CD4-positive, alpha-beta T cell treated with Interleukin-6 for 4 hours (primary cell): ENCODE measurements at regions not wholly inside any gene's neighbourhood (a gene's known extent, or its start where the extent isn't known, plus 50 kb on each side); places are given as distances from the start of the nearest gene placed in this dataset.
"Not testable (repeated sequence)": the region's sequence is repeated elsewhere in the genome, so short reads cannot be mapped to it uniquely, and the experiment has no call there.

ENCODE experiments used
- DNase-seq: peaks from one replicate; pipeline ENCODE4 v3.0.0-alpha.2; 2020; ENCODE audit warnings: mixed read lengths

DNA sequence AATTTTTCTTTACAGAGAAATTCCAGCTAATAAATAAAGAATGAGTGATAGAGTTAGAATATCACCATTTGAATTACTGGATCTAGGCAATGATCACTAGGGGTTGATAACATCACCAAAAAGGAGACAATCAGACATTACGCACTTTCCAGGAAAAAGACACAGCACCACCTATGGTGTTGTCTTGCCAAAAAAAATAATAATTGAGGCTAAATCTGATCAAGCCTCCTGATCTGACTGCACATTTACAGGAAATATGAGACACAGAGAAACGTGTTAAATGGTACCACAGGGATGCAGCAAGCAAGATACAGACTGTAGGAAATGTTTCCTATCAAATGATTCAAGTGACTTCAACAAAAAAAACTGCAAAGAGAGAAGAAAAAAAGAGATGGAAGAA lies 92.8 kb downstream of the EOMES start:
- DNase-seq: no peak

DNA sequence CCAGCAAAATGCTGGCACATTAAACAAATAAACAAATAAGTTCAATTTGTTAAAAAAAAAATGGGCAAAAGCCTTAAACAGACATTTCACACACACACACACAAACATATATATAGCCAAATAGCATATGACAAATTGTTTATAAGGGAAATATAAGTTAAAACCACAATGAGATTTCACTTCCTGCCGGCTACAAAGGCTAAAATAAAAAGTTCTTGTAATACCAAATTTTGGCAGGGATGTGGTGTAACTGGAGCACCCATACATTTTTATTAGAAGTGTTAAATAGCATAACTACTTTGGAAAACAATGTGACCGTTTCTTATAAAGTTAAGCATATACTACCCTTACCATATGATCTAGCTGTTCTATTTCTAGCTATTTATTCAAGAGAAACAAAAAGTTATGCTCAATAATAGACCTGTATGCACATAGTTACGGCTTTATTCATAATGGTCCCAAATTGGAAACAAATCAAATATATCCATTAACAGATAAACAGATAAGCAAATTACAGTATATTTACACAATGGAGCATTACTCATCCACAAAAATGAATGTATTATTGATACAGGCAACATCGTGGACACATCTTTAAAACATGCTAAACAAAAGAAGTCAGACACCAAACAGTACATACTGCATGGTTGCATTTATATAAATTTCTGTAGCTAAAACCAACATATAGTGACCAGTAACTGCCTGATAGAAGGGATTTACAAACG lies 93.9 kb downstream of the EOMES start:
- DNase-seq: no peak

DNA sequence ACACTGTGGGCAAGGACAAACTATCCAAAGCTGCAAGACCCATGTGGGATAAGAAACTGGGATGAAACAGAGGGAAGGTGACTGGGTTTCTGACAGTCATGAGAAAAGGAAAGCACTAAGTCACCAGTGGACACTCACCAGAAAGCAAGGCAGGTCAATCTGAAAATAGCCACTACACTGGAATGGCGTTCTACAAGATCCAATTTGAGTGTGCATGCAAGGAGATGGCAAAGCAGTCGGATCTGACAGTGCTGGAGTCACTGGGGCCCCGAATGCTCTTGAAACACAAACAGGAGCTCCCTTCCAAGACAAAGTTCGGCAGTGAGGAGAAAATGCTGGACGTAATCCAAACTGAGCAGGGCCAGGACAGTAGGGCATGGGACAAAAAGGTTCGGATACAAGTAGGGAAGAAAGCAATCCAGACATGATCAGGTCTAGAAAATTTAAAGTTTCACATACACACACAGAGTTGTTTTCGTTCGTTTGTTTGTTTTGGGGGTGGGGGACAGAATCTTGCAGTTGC lies 95.5 kb downstream of the EOMES start:
- DNase-seq: no peak

DNA sequence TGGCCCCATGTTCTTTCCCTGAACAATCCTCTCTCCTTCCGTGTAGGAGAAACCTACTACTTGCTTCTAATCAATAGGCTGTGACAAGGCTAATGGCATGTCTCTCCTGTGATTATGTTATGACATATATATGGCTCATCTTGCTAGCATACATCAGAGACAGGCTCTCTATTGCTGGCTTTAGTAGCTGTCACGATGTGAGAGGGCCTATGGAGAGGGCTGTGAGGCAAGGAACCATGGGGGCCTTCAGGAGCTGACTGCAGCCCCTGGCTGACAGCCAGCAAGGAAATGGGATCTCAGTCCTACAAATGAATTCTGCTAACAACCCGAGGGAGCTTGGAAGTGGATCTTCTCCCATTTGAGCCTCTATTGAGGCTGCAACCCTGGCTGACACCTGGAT lies 96.3 kb downstream of the EOMES start:
- DNase-seq: no peak

DNA sequence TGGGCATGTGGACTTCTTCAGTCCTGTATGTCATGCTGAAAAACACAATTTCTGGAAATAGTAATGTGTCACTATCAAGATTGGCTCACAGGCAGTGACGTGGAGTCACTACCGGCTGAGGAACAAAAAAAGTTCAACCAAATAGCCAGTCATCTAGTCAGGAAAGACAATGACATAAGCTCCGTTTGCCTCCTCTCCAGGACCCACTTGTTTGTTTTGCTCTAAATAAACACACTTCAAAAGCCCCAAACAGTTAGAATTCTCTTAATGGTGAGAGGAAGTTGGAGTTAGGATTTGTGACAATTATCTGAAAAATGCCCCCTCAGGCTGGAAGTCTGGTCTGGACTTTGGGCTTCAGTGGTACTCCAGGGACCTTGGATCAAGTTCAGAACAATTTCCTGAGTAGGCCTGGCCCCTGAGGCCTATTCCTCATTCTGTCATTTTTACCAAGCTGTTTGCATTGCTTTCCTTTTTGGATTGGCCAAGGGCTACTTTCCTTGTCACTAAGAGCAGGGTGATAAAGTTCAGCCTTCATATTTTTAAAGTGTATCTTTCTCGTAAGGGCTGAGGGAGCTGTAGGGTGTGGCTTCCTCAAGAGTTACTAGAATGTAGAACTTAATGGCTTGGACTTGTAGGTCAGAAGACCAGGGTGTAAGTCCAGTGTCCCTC lies 98.9 kb downstream of the EOMES start:
- no peak for DNase-seq

DNA sequence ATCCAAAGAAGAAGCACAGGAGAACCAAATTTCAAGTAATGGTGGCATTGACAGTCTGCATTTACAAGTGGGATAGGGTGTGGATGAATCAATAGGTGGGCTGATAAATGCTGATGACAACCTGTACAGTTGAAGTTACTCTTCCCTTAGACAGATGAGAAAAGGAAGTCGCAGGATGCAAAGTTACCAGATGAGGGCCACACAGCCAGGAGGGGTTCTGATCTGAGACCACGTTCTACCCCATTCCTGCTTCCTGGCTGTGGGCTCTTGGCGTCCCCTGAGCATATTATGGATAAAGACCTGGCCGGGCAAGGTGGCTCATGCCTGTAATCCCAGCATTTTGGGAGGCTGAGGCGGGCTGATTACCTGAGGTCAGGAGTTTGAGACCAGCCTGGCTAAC lies 104.6 kb downstream of the EOMES start:
- DNase-seq: no peak

DNA sequence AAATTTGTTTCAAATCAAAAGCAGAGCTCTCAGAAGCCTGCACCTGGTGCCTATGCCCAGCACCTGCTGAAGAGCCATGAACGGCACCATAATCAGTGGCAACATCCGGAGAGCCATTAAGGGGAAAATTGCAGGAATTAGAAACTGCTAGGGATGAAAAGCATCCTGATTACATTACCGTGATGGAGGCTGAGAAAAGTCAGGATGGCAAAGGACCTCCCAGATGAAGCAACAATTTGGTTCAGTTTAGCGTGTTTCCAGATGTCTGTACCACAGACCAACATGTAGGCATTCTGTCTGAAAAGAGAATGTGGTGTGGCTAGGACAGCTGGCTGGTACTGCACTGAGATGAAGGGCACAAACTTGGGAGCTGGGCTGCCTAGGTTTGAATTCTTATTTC lies 106.1 kb downstream of the EOMES start:
- no peak for DNase-seq

DNA sequence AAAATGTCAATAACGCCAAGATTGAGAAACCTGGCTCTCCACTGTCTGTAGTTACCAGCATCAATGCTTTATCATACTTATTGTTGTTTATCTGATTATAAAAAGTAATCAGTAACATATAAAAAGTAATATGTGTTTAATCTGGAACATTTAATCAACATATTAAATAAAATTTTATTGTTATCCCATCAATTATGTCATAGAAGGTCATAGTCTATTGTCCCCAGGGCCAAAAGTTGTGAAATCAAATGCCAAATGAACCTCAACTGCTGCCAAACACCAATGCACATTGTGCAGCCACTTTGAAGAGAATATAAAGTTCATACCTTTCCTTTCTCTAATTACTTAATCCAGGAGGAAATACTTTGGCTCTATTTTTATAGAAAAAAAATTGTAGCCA lies 106.6 kb downstream of the EOMES start:
- no peak for DNase-seq

DNA sequence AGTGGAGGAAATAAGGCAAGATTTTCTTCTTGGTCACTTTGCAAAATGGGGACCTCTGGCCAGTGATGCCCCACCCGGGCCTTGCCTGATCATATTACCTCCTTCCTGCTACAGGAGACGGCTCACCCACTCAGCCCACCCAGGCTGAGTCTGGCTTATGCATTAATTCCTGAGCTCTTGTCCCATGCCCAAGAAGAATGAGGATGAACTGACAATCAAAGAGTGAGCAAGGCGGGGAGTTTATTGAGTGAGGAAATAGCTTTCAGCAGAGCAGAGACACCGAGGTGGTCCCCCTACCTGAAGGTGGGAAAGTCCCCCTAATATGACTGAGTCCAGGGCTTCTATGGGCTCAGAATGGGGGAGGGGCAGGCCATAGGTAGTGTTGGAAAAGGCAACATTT lies 107.5 kb downstream of the EOMES start:
- no peak for DNase-seq

DNA sequence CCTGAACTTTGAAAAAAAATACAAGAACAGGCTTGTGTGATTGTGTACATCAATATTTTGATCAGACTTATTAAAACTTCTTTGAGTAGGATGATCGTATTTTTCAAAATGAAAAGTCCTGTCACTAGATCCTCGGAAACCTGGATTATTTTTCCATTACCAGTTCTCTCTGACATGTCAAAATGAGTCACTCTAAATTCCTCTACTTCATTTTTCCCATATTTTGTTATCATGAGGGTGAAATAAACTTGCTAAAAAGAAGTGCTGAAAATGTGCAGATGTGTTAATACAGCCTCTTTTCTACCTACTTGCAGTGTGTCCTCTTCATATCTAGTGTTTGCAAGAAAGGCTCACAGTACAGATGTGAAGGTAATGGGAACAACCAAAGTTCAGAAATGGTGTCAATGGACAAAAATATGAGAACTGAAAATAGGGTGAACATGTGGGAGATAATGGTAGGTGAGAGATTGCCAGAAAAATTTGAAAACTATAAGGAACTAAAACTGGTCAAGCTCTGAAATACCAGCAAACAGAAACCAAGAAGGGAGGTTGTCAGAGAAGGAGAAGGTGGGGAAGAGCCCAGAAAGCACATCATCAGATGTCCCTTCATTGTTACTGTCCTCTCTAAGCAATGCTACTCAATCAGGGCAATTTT lies 108.2 kb downstream of the EOMES start:
- no peak for DNase-seq

DNA sequence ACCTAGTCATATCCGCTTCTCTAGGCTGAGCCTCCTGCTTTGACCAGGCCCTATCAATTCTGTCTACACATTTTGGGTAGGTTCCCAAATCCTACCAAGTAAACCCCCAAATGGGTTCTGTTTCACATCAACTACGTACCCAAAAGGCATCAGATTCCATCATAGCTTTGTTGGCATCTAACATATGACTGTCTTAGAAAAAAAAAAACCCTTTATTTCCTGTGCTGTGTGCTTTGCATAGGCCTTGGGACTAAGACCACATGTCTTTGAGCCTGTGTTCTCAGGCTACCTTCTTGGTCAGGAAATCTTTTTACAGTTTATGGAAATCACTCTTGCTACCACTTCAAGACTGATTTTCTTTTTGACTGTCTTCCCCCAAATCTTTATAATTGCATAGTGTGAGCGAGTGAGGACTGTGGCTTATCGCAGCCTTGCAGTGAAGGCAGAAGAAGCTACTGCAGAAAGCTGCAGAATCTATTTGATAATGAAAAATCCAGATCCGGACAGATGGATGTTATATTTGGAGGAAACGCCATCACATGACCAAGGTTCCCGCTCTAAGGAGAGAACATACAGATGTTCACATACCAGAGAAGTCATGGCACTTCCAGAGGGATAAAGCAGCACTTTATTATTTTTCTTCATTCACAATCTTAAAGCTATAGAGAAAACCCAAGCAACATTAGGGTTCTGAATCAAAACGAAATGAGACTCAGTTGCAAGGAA lies 111.2 kb downstream of the EOMES start:
- no peak for DNase-seq

DNA sequence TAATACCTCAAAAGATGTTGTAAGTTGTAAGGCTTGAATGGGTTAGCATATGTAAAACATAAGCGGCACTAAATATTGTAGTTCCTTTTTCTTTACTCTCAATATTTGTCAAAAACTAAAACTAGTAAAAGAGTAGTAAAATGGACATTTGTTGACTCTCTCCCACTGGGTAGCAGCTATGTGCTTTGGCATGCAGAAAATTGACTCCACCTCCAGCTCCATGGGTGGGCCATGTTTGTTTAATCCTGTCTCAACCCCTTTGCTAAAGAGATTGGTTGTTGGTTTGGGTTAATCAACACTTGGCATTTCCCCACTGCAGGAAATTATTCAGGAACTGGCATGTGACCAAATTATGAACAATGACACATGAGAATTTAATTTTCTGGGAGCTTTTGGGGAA lies 114.8 kb downstream of the EOMES start:
- no peak for DNase-seq

DNA sequence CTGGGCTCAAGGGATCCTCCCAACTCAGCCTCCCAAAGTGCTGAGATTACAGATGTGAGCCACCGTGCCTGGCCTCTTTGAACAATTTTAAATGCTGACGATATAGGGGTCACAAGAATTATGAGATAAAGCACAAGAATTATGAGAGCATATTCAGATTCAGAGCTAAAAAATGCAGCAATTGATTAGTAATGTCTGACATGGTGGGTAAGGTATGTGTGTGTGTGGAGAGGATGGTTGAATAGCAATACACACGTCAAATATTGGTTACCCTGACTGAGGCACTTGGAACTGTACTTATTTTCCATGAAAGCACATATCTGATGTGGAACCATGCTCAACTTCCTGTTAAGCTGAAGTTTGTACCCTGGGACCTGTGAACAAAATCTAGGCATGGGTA lies 115.6 kb downstream of the EOMES start:
- DNase-seq: no peak

DNA sequence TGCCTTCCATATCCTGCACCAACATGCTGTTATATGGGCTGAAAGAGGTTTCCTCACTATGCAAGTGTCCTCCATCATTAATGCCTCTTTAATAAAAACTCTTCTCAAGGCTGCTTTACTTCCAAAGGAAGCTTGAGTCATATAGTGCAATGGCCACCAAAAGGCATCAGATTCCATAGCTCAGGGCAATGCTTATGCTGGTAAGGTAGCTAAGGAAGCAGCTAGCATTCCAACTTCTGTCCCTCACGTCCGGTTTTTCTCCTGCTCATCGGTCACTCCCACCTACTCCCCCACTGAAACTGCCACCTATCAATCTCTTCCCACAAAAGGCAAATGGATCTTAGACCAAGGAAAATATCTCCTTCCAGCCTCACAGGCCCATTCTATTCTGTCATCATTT lies 117.1 kb upstream of the SLC4A7 start:
- DNase-seq: not testable (repeated sequence)

DNA sequence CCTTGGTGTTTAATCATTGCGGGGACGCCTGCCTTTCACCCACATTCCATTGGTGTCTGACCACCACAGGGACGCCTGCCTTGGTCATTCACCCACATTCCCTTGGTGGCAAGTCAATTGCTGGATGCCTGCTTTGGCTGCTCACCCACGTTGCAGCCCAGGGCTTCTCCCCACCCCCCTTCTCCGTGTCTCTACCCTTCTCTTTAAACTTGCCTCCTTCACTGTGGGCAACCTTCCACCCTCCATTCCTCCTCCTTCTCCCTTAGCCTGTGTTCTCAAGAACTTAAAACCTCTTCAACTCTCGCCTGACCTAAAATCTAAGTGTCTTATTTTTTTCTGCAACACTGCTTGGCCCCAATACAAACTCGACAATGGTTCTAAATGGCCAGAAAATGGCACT lies 115.6 kb upstream of the SLC4A7 start:
- DNase-seq: not testable (repeated sequence)

DNA sequence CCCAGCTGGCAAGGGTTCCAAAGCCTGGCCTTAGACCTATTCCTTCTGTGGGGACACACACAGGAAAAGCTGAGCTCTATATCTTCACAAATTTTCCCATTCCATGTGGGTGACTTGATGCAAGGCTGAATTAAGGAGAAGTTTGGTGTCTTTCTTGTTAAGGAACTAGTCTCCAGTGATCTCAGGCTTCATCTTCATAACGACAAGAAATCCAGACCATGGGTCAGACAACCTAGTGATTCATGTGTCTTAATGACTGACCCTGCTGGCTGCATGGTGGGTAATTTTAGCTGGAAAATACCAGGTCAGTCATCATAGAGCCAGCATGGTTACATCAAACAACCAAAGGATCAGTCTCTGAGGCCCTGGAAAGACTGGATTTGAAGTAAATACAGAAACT lies 112.7 kb upstream of the SLC4A7 start:
- no peak for DNase-seq

DNA sequence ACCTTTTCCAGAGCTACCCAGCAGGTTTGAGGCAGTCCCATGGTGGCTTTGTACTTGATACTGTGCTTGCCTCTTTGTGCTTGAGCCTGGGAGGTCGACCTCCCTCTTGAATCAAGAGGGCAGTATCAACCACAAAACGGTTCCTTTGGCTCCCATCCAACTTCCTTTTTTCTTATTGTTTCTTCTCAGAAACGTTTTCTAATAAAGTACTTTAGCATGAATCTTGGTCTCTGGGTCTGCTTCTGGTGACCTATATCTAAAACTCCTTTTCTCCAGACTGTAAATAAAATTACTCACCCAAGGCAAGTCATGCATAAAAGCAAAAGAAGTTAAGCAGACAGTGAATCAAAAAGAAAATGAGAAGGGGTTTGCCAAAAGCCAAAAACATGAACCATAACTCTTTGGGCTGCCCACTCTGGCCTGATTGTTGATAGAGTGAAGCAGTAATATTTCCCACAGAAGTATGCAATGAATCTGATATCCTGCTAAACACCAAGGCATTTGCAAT lies 112.2 kb upstream of the SLC4A7 start:
- DNase-seq: peak; percentile 2

DNA sequence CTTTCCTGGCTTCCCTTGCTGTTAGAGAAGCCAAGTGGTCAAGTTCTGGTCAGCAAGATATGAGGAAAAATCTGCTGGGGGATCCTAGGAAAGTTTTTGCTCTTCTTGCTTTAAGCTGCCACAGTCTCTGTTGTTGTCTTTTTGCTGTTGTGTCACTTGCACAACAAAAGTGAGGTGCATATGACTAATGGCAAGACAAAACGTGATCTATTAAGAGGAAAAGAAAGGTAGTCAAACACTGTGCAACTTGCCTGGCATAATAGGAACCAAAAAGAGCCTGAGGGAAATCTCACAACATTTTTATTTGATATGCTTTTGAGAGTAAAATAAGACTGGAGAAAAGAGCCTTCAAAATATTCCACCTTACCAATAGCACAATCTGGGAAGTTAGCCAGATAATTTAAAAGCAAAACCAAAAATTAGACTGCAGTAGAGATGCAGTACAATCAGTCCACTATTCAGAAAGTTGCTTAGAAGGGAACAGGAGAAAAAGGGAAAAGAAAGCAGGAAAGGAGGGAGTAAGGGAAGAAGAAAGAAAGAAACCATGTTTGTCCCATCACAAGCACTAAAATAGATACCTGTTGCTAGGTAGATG lies 110.0 kb upstream of the SLC4A7 start:
- no peak for DNase-seq

DNA sequence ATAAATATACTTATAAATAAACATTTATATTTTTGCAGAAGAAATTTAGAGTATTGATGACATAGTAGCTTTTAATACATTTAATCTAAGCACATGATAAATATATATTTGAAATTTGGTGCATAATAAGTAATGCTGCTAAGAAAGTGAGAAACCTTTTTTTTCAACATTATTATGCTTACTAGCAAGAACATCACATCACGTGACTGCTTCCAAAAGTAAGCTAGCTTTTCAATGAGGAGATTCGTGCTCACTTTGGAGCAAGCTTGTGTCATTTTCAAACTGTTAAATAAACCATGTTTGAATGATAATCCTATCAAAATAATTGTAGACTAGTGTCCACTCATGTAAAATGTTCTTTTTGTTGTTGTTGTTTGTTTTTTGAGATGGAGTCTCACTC lies 109.0 kb upstream of the SLC4A7 start:
- DNase-seq: no peak

DNA sequence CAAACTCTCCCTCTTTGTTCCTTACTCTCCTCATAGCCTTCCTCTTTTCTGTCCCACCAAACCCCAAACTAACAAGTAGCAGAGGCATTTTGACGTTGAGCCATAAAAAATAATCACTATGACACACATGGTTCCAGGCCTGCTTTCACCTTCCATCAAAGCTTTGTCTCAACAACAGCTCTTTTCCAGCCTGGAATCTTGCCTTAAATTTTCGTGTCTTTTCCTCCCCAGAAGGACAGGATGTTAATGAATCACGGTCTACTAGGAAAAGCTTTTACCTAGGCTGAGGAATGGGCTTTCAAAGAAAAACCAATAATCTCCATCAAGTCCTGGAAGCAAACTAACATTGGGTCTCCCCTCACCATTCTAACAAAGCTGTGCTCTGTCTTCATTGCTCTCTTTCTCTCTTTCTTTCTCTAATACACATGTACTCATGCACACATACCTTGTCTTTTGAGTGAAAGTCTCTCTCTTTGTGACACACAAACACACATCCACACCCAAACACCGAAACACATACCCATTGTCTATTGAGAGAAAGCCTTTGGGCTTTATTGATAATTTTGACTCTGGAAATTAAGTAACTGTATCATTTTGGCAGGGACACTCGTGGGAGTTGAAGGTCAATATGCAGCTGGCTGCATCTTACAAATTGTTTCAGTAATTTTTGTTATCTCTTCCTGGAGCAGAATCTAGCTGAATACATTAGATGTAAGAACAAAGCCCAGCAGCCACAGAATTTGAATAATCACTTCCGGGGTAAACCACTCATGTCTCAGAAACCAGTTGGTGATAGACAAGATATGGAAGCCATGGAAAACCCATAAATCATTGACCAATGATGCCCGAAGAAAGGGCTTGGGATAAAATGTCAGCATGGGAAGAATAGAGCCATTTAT lies 107.4 kb upstream of the SLC4A7 start:
- peak; percentile 14 for DNase-seq

DNA sequence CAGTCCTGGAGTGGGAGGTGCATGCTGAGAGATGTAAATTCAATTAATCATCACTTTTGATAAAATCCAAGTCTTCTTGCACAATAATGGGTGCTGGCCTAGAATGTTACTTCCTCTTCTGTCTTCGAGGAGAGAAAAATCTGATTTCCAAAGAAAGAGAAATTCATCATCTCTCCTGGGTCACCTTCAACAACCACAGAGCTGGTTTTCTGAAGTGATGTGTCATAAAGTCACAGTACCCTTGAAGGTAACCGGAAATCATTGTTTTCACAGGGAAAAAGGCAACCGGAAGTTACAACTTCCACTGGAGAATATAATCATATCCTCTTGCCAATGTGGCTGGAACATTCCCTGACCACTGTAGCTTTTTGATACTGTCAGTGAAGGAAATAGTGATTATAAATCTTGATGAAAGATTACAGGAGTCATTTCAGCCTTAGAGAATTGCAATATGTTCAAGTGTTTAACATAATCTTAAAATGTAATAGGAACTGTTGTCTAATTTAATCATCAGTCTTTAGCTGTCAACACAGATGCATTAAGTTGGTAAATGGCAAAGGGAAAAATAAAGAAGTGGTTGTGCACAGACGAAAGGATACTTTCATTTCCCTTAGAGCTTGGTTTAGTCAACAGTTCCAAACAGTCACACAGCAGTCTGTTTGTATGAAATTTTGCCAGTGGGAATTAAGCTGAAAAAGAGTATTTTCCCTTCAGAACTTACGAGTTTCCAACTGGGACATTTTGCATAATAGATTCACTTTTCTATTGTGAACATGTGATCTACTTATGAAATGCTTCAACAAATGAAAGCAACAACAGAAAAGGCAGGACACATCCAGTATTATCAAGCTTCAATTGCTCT lies 106.5 kb upstream of the SLC4A7 start:
- peak; percentile 3 for DNase-seq
